ENCODE measurements at regions not wholly inside any gene's neighbourhood (a gene's known extent, or its start where the extent isn't known, plus 50 kb on each side); places are given as distances from the start of the nearest gene placed in this dataset.

GRCh38 chr20:58150772-58151171, 77.7 kb downstream of the ANKRD60 start:
- TF ChIP-seq CTCF (IDR thresholded peaks at IDR 0.05; ENCODE audit: low read depth, low read length, missing control alignments) = no peak
- H3K4me3 ChIP-seq (ENCODE audit: low read depth, low read length) = no peak overlapping the region
- no peak for DNase-seq (ENCODE audit: low read depth)
- in situ Hi-C loops (cut with HindIII; ENCODE audit: low sequenced_read_pairs) = no loop called here

- no peak overlapping the region for H3K4me3 ChIP-seq (ENCODE audit: low read depth, low read length)
- no peak for TF ChIP-seq CTCF (IDR thresholded peaks at IDR 0.05; ENCODE audit: low read depth, low read length, missing control alignments)
- no peak for DNase-seq (ENCODE audit: low read depth)
- in situ Hi-C loops (cut with HindIII; ENCODE audit: low sequenced_read_pairs) = no loop called here
Observed at GRCh38 chr20:58149437-58150091, 78.9 kb downstream of the ANKRD60 start.

GRCh38 chr20:58148891-58149290, 79.6 kb downstream of the ANKRD60 start:
- in situ Hi-C loops (cut with HindIII; ENCODE audit: low sequenced_read_pairs) = no loop called here
- no peak for TF ChIP-seq CTCF (IDR thresholded peaks at IDR 0.05; ENCODE audit: low read depth, low read length, missing control alignments)
- no peak for DNase-seq (ENCODE audit: low read depth)
- no peak overlapping the region for H3K4me3 ChIP-seq (ENCODE audit: low read depth, low read length)

GRCh38 chr20:58147628-58148370, 80.7 kb downstream of the ANKRD60 start:
- DNase-seq (ENCODE audit: low read depth) = no peak
- TF ChIP-seq CTCF (IDR thresholded peaks at IDR 0.05; ENCODE audit: low read depth, low read length, missing control alignments) = no peak
- H3K4me3 ChIP-seq (ENCODE audit: low read depth, low read length) = no peak overlapping the region
- in situ Hi-C loops (cut with HindIII; ENCODE audit: low sequenced_read_pairs) = no loop called here

- no peak for DNase-seq (ENCODE audit: low read depth)
- in situ Hi-C loops (cut with HindIII; ENCODE audit: low sequenced_read_pairs) = no loop called here
- no peak overlapping the region for H3K4me3 ChIP-seq (ENCODE audit: low read depth, low read length)
- no peak for TF ChIP-seq CTCF (IDR thresholded peaks at IDR 0.05; ENCODE audit: low read depth, low read length, missing control alignments)
Observed at GRCh38 chr20:58146746-58147140, 81.7 kb downstream of the ANKRD60 start.

GRCh38 chr20:58146081-58146745, 82.2 kb downstream of the ANKRD60 start:
- no peak for DNase-seq (ENCODE audit: low read depth)
- in situ Hi-C loops (cut with HindIII; ENCODE audit: low sequenced_read_pairs) = no loop called here
- no peak overlapping the region for H3K4me3 ChIP-seq (ENCODE audit: low read depth, low read length)
- TF ChIP-seq CTCF (IDR thresholded peaks at IDR 0.05; ENCODE audit: low read depth, low read length, missing control alignments) = no peak

Data from astrocyte of the cerebellum (primary cell).